HG03571 (cell line): ENCODE measurements at regions not wholly inside any gene's neighbourhood (a gene's known extent, or its start where the extent isn't known, plus 50 kb on each side); places are given as distances from the start of the nearest gene placed in this dataset.

Experiments
- ATAC-seq: cut with Tn5 transposase; IDR thresholded peaks from one replicate; pipeline ENCODE4 v1.9.1; 2021; ENCODE audit not compliant: unreplicated experiment

DNA sequence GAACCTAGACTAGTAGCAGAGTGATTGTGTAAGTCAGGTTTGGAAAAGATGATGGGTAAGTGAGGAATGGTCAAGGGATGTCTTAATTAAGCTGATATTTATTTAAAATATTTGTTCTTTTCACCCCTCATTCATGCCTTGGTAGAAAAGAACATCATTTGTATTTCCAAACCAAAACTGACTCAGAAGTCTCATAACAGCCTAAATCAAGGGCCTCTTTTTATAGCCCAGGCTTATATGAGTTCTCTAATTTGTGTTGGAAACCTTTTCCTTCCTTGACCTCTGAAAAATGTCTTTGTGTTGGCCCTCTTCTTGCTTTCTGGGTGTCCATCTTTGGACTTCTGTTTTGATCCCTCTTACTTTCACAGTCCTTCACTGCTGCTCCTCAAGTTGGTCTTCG, 1428.2 kb downstream of the MRPL39 start:
- ATAC-seq: no peak

DNA sequence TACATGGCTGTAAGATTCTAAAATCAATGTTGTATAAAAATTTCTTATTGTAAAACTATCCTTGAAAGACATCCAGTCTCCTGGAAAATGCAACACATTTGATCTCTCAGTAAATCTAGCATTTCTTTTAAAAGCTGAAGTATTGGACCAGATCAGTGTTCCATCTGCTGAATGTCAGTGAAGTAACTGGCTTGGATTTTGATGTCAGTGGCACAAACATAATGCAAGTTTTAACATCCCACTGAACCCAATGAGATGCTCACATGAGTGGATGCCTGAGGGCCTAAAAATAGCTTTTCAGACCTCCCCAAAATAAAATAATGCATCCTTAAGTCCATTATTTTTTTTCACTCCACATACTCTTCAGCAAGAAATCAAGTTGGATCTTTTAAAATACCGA, 1432.2 kb downstream of the MRPL39 start:
- ATAC-seq: no peak

DNA sequence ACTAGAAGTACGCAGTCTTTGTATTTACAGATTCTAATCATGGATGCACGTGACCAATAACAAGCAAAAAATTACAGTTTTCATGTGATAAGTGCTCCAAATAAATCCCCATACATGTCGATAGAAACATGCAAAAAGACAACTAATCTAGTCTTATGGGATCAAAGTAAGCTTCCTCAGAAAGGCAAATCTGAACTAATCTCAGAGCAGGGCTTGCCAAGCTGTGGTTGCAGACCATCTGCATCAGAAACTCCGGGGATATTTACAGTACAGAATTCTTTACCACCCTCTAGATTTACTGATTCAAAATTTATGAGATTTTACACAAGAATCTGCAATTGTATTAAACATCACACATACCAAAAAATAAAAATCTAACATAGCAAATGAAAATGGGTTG, 1435.5 kb downstream of the MRPL39 start:
- ATAC-seq: no peak

DNA sequence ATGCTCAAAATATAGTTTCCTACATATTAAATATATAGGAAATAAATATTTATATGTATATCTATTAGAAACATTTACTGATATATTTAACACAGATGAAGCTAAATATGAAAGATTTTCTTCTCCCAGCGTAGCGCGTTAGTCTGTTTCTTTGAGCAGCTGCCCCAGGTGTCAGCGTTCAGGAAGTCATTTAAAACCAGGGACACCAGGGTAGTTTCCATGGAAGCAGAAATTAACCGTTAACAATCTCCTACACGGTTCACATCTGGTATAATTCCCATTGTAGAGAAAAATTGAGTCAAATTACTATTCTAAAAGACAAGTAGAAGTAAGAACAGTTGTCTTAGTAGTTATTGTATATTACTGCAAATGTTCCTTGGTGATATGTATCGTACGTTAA, 1443.7 kb downstream of the MRPL39 start:
- ATAC-seq: no peak

DNA sequence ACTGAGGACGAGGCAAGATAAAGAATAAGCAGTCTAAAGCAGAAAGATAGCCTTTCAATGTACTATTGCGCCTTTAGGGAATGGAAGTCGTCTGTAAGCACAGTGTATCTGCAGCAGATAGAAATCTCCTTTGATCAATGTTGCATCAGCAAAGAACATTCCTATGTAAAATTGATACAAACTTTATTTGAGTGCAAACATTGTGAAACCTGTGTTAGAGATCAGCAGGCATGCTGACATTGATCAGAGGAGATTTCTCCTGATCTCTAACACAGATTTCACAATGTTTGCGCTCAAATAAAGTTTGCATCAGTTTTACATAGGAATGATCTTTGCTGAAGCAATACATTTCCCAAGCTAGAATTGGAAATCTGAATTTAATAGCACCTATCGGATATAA, 1446.8 kb downstream of the MRPL39 start:
- ATAC-seq: no peak

DNA sequence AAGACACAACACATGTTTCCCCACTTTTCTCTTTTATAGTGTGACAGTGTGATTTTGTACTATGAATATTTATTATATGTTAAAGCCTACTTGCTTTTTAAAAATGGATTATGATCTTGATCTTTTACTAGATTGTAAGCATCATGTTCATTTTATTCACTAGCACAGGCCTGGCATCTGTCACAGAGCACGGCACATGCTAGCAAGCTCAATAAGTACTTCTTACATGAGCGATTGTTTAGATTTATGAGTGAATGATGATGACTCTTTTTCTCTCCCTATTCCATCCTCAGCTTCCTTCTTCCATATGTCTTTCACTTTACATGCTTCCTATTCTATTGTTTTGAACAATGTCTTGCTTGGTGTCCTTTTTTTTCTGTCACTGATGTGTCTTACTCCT, 1454.1 kb downstream of the MRPL39 start:
- no peak for ATAC-seq

DNA sequence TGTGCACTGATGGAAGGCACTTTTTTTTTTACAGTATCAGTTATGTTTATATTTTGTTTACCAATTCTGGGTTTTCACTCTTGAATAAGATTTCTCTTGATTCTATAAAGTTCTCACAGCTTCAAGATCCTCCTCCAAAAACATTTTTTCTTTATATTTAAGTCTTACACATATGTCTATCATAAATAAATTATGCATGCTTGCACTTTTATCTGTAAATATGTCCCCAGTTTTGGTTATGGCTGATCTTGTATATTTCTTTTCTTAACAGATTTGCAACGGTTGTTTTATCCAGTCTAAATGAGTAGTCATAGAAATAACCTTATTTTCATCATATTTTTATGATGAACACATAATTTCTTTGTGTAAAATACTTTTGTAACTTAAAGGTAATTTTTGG, 1456.5 kb downstream of the MRPL39 start:
- ATAC-seq: no peak

DNA sequence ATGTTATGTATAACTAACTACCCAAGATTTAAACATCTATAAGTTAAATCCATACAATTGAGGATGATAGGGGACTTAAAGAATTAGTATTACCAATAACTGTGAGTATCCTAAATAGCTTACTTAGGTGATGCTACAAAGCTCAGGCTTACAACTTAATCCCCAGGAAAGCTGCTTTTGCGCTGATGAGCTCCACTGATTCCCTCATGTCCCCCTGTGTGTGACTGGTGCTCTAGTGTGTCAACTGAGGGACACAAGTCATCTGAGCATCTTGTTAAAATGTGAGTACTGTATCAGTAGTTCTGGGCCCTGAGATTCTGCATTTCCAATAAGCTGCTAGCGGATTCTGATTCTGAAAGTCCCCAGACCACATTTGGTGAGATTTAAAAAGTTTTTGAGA, 1458.8 kb downstream of the MRPL39 start:
- no peak for ATAC-seq

DNA sequence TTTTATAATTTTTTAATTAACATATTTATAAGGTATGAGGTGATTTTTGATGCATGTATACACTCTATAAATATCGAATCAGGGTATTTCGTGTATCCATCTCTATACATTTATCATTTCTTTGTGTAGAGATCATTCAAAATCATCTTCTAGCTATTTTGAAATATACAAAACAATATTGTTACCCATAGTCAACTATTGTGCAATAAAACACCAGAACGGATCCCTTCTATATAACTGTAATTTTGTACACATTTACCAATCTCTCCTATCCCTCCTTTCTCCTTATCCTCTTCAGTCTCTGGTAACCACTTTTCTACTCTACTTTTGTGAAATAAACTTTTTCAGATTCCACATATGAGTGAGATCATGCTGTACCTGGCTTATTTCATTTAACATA, 1459.6 kb downstream of the MRPL39 start:
- no peak for ATAC-seq

DNA sequence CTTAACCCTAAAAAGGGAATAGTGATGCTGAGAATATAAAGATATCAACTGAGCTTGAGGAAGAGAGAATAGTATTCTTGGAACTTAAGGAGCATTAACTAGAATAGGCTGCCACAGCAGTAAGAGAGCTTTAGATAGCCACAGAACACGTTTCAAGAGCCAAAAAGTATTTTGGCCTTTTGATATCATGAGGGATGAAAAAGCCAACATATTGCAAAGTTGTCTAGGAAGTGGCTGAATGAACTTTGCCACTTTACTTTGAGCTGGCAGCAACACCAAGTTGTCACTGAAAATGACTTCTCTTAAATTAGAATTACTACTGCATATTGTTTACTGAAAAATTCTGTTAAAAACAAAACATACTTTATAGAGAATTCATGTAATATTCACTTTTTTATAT, 1476.2 kb downstream of the MRPL39 start:
- ATAC-seq: no peak

DNA sequence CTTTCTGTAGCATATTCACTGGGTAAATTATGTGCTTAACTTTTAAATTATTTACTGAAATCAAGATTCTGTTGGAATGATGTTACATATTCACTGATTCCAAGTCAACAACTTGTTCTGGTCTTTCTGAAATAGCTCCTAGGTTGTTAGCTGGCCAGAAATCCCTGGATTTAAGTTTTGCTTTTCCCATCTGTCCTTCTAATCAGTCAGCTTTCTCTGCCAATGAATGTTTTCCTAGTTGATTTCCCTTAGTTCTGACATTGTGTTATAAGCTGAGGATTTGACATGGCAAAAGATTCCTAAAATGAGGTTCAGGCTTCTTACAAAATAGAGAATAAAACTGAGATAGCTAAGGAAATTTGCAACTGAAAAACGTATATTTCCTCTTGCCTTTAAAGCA, 1479.6 kb downstream of the MRPL39 start:
- ATAC-seq: no peak

DNA sequence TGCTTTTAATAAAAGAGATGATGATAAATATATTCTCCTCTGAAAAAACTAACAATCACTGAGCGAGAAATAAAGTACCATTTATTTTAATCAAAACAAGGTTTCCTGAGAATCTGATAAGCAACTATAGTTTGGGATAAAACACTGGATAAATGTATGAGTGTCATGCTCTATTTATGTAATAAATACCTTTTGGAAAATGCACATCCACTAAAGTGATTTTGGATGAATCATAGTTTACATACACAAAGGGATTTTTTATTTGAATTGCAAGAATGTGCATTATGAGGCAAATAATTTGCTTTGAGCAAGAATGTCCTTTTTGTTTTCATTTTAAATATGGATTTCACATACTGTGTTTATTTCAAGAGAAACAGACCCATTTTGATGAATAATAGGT, 1483.5 kb downstream of the MRPL39 start:
- no peak for ATAC-seq

DNA sequence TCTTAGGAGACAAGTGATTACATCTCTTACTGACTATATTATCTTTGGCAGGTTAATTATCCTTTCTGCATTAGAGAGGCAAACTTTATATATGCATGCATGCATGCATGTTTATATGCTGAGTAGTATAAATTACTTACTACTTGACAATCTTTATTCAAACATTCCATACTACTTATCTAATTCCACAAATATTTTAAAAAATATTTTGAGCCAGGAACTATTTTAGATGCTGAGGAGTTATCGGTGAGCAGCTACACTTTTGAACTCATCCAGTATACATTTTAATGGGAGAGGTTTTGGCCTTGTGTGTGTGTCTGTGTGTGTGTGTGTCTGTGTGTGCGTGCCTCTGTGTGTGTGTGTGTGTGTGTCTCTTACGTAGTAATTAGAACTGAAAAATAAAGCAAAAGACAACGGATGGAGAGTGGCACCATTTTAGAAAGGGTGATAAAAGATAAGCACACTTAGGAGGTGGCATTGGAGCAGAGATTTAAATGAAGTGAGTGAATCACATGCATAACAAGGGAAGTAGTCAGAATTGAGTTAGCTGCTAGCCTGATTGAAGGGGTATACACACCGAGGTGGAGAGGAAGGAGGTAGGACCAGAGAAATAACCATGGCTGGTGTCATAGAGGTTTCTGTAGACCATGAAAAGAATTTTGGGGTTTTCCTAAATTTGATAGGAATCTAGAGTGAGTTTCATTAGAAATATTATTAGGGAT, 1488.4 kb downstream of the MRPL39 start:
- ATAC-seq: no peak

DNA sequence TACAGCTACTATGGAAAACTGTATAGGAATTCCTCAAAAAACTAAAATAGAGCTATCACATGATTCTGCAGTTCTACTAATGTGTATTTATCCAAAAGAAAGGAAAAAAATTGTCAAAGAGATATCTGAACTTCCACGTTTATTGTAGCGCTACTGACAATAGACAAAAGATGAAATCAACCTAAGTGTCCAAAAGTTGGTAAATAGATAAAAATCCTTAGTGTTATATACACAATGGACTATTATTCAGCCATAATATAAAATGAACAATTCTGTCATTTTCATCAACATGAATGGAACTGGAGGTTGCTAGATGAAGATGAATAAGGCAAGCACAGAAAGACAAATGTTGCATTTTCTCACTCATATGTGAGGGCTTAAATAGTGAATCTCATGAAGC, 1492.1 kb downstream of the MRPL39 start:
- no peak for ATAC-seq

DNA sequence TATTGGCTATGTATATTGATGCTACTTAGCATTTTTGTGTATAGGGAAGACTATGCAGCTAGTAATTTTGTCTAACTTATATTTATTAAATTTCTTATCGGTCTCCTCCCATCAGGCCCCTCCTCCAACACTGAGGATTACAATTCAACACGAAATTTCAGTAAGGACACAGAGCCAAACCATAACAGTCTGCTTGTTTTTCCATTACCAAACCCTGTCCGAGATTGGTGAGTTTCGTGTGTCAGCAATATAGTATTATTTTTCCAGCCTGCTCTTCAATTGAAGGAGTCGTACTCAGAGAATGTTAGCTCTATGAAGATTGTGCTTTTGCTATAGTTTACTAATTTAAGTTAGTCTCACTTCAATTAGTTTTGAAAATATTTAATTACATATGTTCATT, 1495.3 kb downstream of the MRPL39 start:
- ATAC-seq: no peak

DNA sequence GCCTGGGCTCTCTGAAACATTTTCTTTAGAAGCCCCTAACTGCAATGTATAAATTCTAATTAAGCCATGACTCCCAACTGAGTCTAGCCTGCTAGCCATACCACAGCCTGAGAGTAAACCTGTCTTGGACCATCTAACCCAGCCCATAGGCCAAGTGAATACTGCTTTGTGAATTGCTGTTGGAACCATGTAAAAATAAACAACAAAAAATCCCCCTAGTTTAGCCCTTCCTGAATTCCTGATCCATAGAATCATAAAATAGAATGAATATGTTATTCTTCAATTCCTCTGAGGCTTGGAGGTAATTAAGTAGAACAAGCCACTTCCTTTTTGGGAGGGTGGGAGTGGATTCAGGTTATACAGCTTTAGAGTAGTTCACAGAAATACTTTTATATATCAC, 1496.4 kb downstream of the MRPL39 start:
- ATAC-seq: no peak

DNA sequence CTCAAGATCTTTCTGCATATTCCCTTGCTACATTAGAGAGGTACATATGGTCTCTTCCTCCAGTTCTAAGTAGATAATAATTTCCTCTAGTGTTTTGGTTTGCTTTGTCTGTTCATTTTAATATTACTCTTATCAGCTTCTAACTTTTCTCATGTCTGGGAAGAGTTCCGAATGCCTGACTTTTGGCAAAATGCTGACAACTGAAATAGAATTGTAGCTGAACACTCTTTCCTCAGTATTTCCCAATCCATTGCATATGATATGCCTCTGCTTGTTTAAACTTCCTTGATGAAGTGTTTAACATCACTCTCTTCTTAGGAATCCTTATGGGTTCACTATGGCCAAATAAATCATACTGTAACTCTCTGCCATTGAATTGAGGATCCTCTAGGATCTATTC, 1510.1 kb downstream of the MRPL39 start:
- ATAC-seq: no peak

DNA sequence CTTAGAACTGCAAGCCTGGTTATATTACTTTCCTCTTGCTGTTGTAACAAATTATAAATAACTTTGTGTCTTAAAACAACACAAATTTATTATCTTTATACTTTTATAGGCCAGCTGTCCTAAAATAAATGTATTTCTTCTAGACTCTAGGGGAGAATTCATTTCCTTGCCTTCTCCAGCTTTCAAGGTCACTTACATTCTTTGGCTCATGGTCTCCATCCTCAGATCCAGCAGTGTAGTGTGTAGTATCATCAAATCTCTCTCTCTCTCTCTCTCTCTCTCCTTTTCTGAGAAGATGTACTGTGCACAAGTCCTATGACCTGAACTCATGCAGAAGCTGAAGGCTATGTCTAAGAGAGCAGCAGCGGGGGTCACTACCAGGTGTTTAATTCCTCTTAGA, 1510.6 kb downstream of the MRPL39 start:
- no peak for ATAC-seq

DNA sequence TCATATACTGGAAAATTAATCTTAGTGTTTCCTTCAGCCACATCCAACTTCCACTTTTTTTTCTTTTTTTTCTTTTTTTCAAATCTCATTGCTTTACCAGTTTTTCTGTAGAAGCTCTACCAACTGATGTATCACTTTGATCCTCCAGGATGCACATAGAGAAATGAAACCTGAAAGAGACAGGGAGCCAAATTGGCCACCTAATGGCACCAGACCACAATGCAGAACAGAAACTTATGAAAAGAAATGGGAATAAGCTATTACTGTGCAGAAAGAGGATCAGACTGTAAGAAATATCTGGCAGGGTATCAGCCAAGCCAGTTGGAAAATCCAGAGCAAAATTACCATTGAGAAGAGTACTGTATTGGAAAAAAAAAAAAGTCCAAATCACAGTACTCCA, 1514.2 kb downstream of the MRPL39 start:
- no peak for ATAC-seq

DNA sequence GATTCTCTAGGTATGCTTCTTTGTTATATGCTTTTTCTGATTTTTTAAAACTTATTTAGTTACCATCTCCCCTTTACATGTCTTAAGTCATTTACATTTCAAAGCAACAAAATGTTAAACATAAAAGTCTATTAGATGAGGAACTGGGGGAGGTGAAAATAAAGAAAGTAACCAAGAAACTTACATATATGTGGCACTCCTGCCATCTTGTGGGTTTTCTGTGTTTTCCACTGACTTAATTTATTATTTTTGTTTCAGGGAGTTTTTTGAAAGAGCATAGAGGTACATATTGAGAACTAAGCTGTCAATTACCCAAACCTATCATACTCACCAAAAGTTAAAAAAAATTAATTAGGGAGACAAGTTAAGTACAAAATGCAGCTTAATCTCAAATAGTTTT, 1531.1 kb downstream of the MRPL39 start:
- ATAC-seq: no peak

DNA sequence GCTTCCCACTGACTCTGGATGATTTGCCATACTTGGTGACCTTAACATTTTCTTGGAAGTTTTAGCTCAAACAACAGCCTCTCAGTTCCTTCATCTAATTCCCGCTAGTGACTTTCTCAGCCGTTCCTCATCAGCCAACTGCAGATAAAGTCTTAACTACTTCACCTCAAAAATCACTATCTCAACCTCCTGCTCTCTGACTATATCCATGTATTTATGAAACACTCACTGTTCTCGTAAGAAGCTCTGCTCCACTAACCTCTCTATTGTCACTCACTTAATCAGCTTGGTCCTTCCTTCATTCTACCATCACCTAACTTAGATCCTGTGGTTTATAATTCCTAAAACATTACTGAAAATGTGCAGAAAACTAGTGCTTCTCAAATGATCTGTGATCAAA, 1551.6 kb downstream of the MRPL39 start:
- no peak for ATAC-seq

DNA sequence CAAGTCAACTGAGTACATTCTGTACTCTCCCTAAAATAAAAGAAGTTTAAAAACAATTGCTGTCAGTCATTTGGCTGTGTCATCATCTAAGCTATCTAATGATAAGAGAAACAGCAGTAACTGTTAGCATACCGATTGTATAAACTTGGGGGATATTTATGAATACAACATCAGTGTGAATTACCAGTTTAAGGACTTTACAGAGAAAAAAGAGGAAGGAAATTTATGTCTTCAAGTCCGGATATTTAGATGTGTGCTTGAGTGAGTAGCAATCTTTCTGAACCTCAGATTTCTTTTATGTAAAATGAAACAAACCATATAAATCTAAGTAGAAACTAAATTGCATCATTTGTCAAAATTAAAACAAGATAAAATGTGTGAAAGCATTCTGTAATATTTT, 1557.0 kb downstream of the MRPL39 start:
- ATAC-seq: no peak

DNA sequence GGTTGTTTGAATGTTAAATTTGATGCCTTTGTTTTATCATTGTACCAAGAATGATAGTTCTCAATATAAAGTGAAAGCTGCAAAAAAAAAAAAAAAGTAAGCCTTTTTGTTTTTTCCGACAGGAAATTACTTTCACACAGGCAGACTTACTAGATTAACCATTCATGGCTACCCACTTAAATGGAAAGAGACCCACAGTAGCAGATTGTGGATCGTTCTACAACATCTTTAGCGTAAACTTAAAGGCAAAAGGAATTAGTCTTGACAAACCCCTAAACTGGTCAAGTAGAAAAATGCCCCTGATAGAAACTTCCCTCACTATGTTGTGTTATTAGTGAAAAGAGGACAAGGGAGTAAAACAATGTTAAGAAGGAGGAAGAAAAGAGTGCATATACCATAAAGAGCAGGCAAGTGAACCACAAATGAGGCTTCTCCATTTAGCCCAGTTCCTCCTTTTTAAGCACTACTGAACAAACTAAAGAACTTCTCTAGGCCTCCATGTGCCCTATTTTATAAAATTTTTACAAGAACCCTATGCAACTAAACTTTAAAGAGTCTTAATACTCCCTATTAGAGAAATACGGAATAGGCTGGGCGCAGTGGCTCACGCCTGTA, 1560.3 kb downstream of the MRPL39 start:
- ATAC-seq: no peak
